Suprapubic skin (tissue), 4 donors: ENCODE measurements at regions not wholly inside any gene's neighbourhood (a gene's known extent, or its start where the extent isn't known, plus 50 kb on each side); places are given as distances from the start of the nearest gene placed in this dataset.

ENCODE experiments used
- CTCF ChIP-seq, 2 donors: fragments of 200-600 bp in 1 of 2; fragments of 450-650 bp in 1 of 2; sonication (generic) in 1 of 2; IDR thresholded peaks; one replicate each; pipeline ENCODE4 v1.5.1; 2016 to 2019; ENCODE audit warnings: antibody characterized with exemption in 2 of 2, mild to moderate bottlenecking in 1 of 2, moderate library complexity in 1 of 2
- POLR2A ChIP-seq, 2 donors: fragments of 450-650 bp; IDR thresholded peaks; one replicate each; pipeline ENCODE4 v1.6.1; 2017; ENCODE audit warnings: antibody characterized with exemption in 2 of 2, mild to moderate bottlenecking in 2 of 2, moderate library complexity in 2 of 2
- POLR2AphosphoS5 ChIP-seq, 3 donors: sonication (generic); formaldehyde crosslinking; IDR thresholded peaks; one replicate each; pipeline ENCODE4 v1.6.1; 2017; ENCODE audit warnings: antibody characterized with exemption in 3 of 3

- no peak for TF ChIP-seq POLR2A (IDR thresholded peaks at IDR 0.05)
- TF ChIP-seq CTCF (IDR thresholded peaks at IDR 0.05) = no peak
- no peak for TF ChIP-seq POLR2AphosphoS5 (IDR thresholded peaks at IDR 0.05)
Observed at GRCh38 chr12:81968421-81968820, 209.3 kb upstream of the PPFIA2 start.
